H9 (cell line): ENCODE measurements at regions not wholly inside any gene's neighbourhood (a gene's known extent, or its start where the extent isn't known, plus 50 kb on each side); places are given as distances from the start of the nearest gene placed in this dataset.

Experiments used
- DNase-seq: peaks from one replicate; pipeline ENCODE4 v3.0.0-alpha.2; 2017
- H2AFZ ChIP-seq: one replicate; pipeline ENCODE4 v1.6.1; 2013; ENCODE audit warnings: mild to moderate bottlenecking, low read length, control low read depth, moderate library complexity
- H2AK5ac ChIP-seq: 2 replicates; pipeline ENCODE4 v1.6.1; 2013; ENCODE audit warnings: low read length, control low read depth, mixed read lengths; ENCODE audit not compliant: insufficient read length
- H2BK120ac ChIP-seq: one replicate; pipeline ENCODE4 v1.6.1; 2013; ENCODE audit warnings: low read depth, mild to moderate bottlenecking, low read length, control low read depth, inconsistent platforms; ENCODE audit not compliant: poor library complexity, severe bottlenecking
- H2BK12ac ChIP-seq: 2 replicates; pipeline ENCODE4 v1.6.1; 2013; ENCODE audit warnings: low read length, control low read depth, mixed read lengths, low read depth; ENCODE audit not compliant: insufficient read length
- H2BK15ac ChIP-seq: 2 replicates; pipeline ENCODE4 v1.6.1; 2013; ENCODE audit warnings: low read depth, low read length, control low read depth
- H2BK20ac ChIP-seq: one replicate; pipeline ENCODE4 v1.6.1; 2013; ENCODE audit warnings: low read depth, mild to moderate bottlenecking, low read length, control low read depth, inconsistent platforms; ENCODE audit not compliant: poor library complexity, severe bottlenecking
- H2BK5ac ChIP-seq: 2 replicates; pipeline ENCODE4 v1.6.1; 2013; ENCODE audit warnings: low read length, control low read depth, mixed read lengths; ENCODE audit not compliant: insufficient read length
- H3K14ac ChIP-seq: 2 replicates; pipeline ENCODE4 v1.6.1; 2013; ENCODE audit warnings: low read length, control low read depth; ENCODE audit not compliant: insufficient read depth
- H3K18ac ChIP-seq: 2 replicates; pipeline ENCODE4 v1.6.1; 2013; ENCODE audit warnings: low read depth, mild to moderate bottlenecking, mixed read lengths, low read length, control low read depth; ENCODE audit not compliant: insufficient read length
- H3K23ac ChIP-seq: 2 replicates; pipeline ENCODE4 v1.6.1; 2013; ENCODE audit warnings: low read length, control low read depth, mixed read lengths, low read depth; ENCODE audit not compliant: insufficient read length
- H3K23me2 ChIP-seq: 2 replicates; pipeline ENCODE4 v1.6.1; 2013; ENCODE audit warnings: low read depth, mild to moderate bottlenecking, mixed read lengths, low read length, control low read depth; ENCODE audit not compliant: insufficient read length, poor library complexity, severe bottlenecking
- H3K27ac ChIP-seq: 2 replicates; pipeline ENCODE4 v1.5.1; 2013; ENCODE audit warnings: low read length, control low read depth, mixed read lengths, low read depth; ENCODE audit not compliant: insufficient read length
- H3K27me3 ChIP-seq: 2 replicates; pipeline ENCODE4 v1.6.1; 2013; ENCODE audit warnings: low read length, control low read depth, inconsistent platforms; ENCODE audit not compliant: insufficient read depth
- H3K4ac ChIP-seq: 2 replicates; pipeline ENCODE4 v1.6.1; 2013; ENCODE audit warnings: low read depth, mild to moderate bottlenecking, control low read depth, inconsistent platforms, low read length, moderate library complexity
- H3K4me1 ChIP-seq: 2 replicates; pipeline ENCODE4 v1.6.1; 2013; ENCODE audit warnings: low read length, control low read depth, inconsistent platforms; ENCODE audit not compliant: insufficient read depth
- H3K4me2 ChIP-seq: 2 replicates; pipeline ENCODE4 v1.6.1; 2013; ENCODE audit warnings: low read length, control low read depth, mixed read lengths; ENCODE audit not compliant: insufficient read length, insufficient read depth
- H3K56ac ChIP-seq: 2 replicates; pipeline ENCODE4 v1.6.1; 2013; ENCODE audit warnings: low read depth, mild to moderate bottlenecking, mixed read lengths, low read length, control low read depth; ENCODE audit not compliant: insufficient read length
- H3K79me1 ChIP-seq: 2 replicates; pipeline ENCODE4 v1.6.1; 2013; ENCODE audit warnings: low read depth, mild to moderate bottlenecking, moderate library complexity, low read length, control low read depth, inconsistent platforms; ENCODE audit not compliant: insufficient read depth, poor library complexity, severe bottlenecking
- H3K79me2 ChIP-seq: 2 replicates; pipeline ENCODE4 v1.6.1; 2013; ENCODE audit warnings: low read length, control low read depth, inconsistent platforms; ENCODE audit not compliant: insufficient read depth
- H3K9ac ChIP-seq: 2 replicates; pipeline ENCODE4 v1.6.1; 2013; ENCODE audit warnings: low read length, control low read depth, mixed read lengths; ENCODE audit not compliant: insufficient read length; ENCODE audit errors: extremely low read depth
- H3K9me3 ChIP-seq: one replicate; pipeline ENCODE4 v1.6.1; 2013; ENCODE audit warnings: low read depth, low read length, inconsistent platforms; ENCODE audit not compliant: control insufficient read depth
- H3T11ph ChIP-seq: one replicate; pipeline ENCODE4 v1.6.1; 2013; ENCODE audit warnings: mild to moderate bottlenecking, low read length, control low read depth, inconsistent platforms
- H4K20me1 ChIP-seq: one replicate; pipeline ENCODE4 v1.6.1; 2013; ENCODE audit not compliant: control insufficient read depth, insufficient read length, insufficient read depth
- H4K5ac ChIP-seq: 2 replicates; pipeline ENCODE4 v1.6.1; 2013; ENCODE audit warnings: low read depth, mild to moderate bottlenecking, mixed read lengths, low read length, control low read depth; ENCODE audit not compliant: insufficient read length
- H4K8ac ChIP-seq: replicated peaks from 2 replicates; pipeline ENCODE4 v1.6.1; 2013; ENCODE audit warnings: low read length, control low read depth, mixed read lengths, low read depth; ENCODE audit not compliant: insufficient read length
- H4K91ac ChIP-seq: 2 replicates; pipeline ENCODE4 v1.6.1; 2013; ENCODE audit warnings: low read depth, mild to moderate bottlenecking, moderate library complexity, mixed read lengths, low read length, control low read depth; ENCODE audit not compliant: insufficient read length
- H3K27ac Mint-ChIP-seq, 3 experiments: 2 replicates in 2 of 3; 3 replicates in 1 of 3; pipeline ENCODE4 v1.8.0; 2020 to 2021; ENCODE audit warnings: mixed read lengths in 3 of 3, mild to moderate bottlenecking in 1 of 3, moderate library complexity in 1 of 3
- H3K27me3 Mint-ChIP-seq: 2 replicates; pipeline ENCODE4 v1.8.0; 2021; ENCODE audit warnings: low read depth, mild to moderate bottlenecking, moderate library complexity, mixed read lengths
- H3K36me3 Mint-ChIP-seq, 3 experiments: 2 replicates in 2 of 3; 3 replicates in 1 of 3; pipeline ENCODE4 v1.8.0; 2020 to 2021; ENCODE audit warnings: low read depth in 3 of 3, mixed read lengths in 3 of 3; ENCODE audit not compliant: insufficient read depth in 1 of 3
- H3K4me1 Mint-ChIP-seq, 2 experiments: 2 replicates each; pipeline ENCODE4 v1.8.0; 2020; ENCODE audit warnings: mixed read lengths in 2 of 2
- H3K4me3 Mint-ChIP-seq, 2 experiments: 2 replicates in 1 of 2; 3 replicates in 1 of 2; pipeline ENCODE4 v1.8.0; 2020 to 2021; ENCODE audit warnings: mild to moderate bottlenecking in 2 of 2, mixed read lengths in 2 of 2, moderate library complexity in 1 of 2
- H3K9me3 Mint-ChIP-seq, 2 experiments: 2 replicates in 1 of 2; 3 replicates in 1 of 2; pipeline ENCODE4 v1.8.0; 2020; ENCODE audit warnings: mild to moderate bottlenecking in 2 of 2, mixed read lengths in 2 of 2, moderate library complexity in 1 of 2
- WGBS: extraction: QIAGEN DNeasy Blood & Tissue Kit; methylation state at CpG from one replicate; pipeline ENCODE4 v1.1.7; 2013; ENCODE audit warnings: missing lambda C conversion rate, low lambda C conversion rate, mixed read lengths; ENCODE audit not compliant: insufficient read length; ENCODE audit errors: extremely low coverage; 5-methylcytosine and 5-hydroxymethylcytosine counted together
- TF ChIP-seq, protein P1 (sequence below): fragments of 200-600 bp; sonication (generic); conservative IDR thresholded peaks from 3 replicates; pipeline ENCODE4 v1.8.0; 2021; ENCODE audit warnings: antibody characterized with exemption, mild to moderate bottlenecking

- Histone ChIP-seq H4K20me1 (no peaks in the 10 kb centered on the region), H3K23me2 (no peaks in the 10 kb centered on the region), H3K79me1 (no peaks in the 10 kb centered on the region), H2AK5ac (no peak overlapping the region), H3K4me1 (no peaks in the 10 kb centered on the region; the same call in 1 of the 2 replicates), H3K9me3 (no peaks in the 10 kb centered on the region), H2BK5ac (no peak overlapping the region), H3K23ac (no peak overlapping the region), H3K27ac (no peak overlapping the region), H3K18ac (no peak overlapping the region), H3K9ac (no peak overlapping the region), H4K91ac (no peak overlapping the region), H4K5ac (no peak overlapping the region), H3K14ac (no peak overlapping the region), H3K79me2 (no peaks in the 10 kb centered on the region), H3K4me2 (no peak overlapping the region), H4K8ac (no peak overlapping the region), H2BK15ac (no peak overlapping the region), H2BK12ac (no peak overlapping the region), H2BK120ac (no peak overlapping the region), H2BK20ac (no peak overlapping the region), H3K4ac (no peak overlapping the region), H3T11ph (no peak overlapping the region), H3K56ac (no peak overlapping the region), H2AFZ (no peak overlapping the region), H3K27me3 (no peaks in the 10 kb centered on the region)
- WGBS: no CpG with 5 or more reads among the region's 2 CpGs
- H3K27me3 Mint-ChIP-seq: no peaks in the 10 kb centered on the region
- peaks cover 0 to 4% (median 3%) of the 10 kb centered on the region in 3 experiments; a peak in 2 of 7 replicates for H3K36me3 Mint-ChIP-seq
- DNase-seq: no peak
- peaks cover 0 to 5% of the 10 kb centered on the region in 2 experiments; a peak in 1 of 4 replicates for H3K4me1 Mint-ChIP-seq
- H3K4me3 Mint-ChIP-seq: no peak overlapping the region
- TF ChIP-seq, protein P1, sequence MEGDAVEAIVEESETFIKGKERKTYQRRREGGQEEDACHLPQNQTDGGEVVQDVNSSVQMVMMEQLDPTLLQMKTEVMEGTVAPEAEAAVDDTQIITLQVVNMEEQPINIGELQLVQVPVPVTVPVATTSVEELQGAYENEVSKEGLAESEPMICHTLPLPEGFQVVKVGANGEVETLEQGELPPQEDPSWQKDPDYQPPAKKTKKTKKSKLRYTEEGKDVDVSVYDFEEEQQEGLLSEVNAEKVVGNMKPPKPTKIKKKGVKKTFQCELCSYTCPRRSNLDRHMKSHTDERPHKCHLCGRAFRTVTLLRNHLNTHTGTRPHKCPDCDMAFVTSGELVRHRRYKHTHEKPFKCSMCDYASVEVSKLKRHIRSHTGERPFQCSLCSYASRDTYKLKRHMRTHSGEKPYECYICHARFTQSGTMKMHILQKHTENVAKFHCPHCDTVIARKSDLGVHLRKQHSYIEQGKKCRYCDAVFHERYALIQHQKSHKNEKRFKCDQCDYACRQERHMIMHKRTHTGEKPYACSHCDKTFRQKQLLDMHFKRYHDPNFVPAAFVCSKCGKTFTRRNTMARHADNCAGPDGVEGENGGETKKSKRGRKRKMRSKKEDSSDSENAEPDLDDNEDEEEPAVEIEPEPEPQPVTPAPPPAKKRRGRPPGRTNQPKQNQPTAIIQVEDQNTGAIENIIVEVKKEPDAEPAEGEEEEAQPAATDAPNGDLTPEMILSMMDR: no peak
- no peaks in the 10 kb centered on the region for H3K9me3 Mint-ChIP-seq
- no peak overlapping the region for H3K27ac Mint-ChIP-seq
Measured at GRCh38 chr6:137952247-137952646, 85.2 kb downstream of the TNFAIP3 start.
